HG02798 (cell line): ENCODE measurements at regions not wholly inside any gene's neighbourhood (a gene's known extent, or its start where the extent isn't known, plus 50 kb on each side); places are given as distances from the start of the nearest gene placed in this dataset.
"Not testable (repeated sequence)": the region's sequence is repeated elsewhere in the genome, so short reads cannot be mapped to it uniquely, and the experiment has no call there.

ENCODE experiments used
- ATAC-seq: cut with Tn5 transposase; IDR thresholded peaks from one replicate; pipeline ENCODE4 v1.9.1; 2021; ENCODE audit warnings: mild to moderate bottlenecking; ENCODE audit not compliant: unreplicated experiment, poor library complexity

GRCh38 chr18:30644158-30644557 lies 398.4 kb downstream of the DSC3 start:
- ATAC-seq = no peak

- no peak for ATAC-seq
Measured at GRCh38 chr18:30639361-30639760, 403.2 kb downstream of the DSC3 start.

- no peak for ATAC-seq
Measured at GRCh38 chr18:30634249-30634648, 408.3 kb downstream of the DSC3 start.

- ATAC-seq = no peak
Measured at GRCh38 chr18:30632071-30632698, 410.4 kb downstream of the DSC3 start.

GRCh38 chr18:30625961-30626360 lies 416.6 kb downstream of the DSC3 start:
- ATAC-seq = no peak

- no peak for ATAC-seq
Measured at GRCh38 chr18:30623401-30624065, 419.0 kb downstream of the DSC3 start.

GRCh38 chr18:30622635-30623034 lies 419.9 kb downstream of the DSC3 start:
- no peak for ATAC-seq

- ATAC-seq = no peak
Measured at GRCh38 chr18:30622104-30622503, 420.4 kb downstream of the DSC3 start.

- ATAC-seq = no peak
Measured at GRCh38 chr18:30618567-30618966, 424.0 kb downstream of the DSC3 start.

- no peak for ATAC-seq
Measured at GRCh38 chr18:30616414-30616813, 426.1 kb downstream of the DSC3 start.

GRCh38 chr18:30613467-30613801 lies 429.1 kb downstream of the DSC3 start:
- no peak for ATAC-seq

GRCh38 chr18:30601541-30601940 lies 441.0 kb downstream of the DSC3 start:
- ATAC-seq = no peak

GRCh38 chr18:30597202-30597601 lies 445.3 kb downstream of the DSC3 start:
- no peak for ATAC-seq

GRCh38 chr18:30596635-30597034 lies 445.9 kb downstream of the DSC3 start:
- no peak for ATAC-seq

- no peak for ATAC-seq
Measured at GRCh38 chr18:30595942-30596341, 446.6 kb downstream of the DSC3 start.

- ATAC-seq = not testable (repeated sequence)
Measured at GRCh38 chr18:30594911-30595310, 447.6 kb downstream of the DSC3 start.

- ATAC-seq = no peak
Measured at GRCh38 chr18:30591462-30591861, 451.1 kb downstream of the DSC3 start.

GRCh38 chr18:30588673-30589164 lies 453.8 kb downstream of the DSC3 start:
- no peak for ATAC-seq

GRCh38 chr18:30583768-30584167 lies 458.8 kb downstream of the DSC3 start:
- no peak for ATAC-seq

GRCh38 chr18:30582078-30582477 lies 460.5 kb downstream of the DSC3 start:
- ATAC-seq = no peak

- no peak for ATAC-seq
Measured at GRCh38 chr18:30578707-30579106, 463.8 kb downstream of the DSC3 start.

- ATAC-seq = no peak
Measured at GRCh38 chr18:30572214-30572613, 470.3 kb downstream of the DSC3 start.
